WTC11 (cell line): ENCODE measurements at regions not wholly inside any gene's neighbourhood (a gene's known extent, or its start where the extent isn't known, plus 50 kb on each side); places are given as distances from the start of the nearest gene placed in this dataset.

Experiments used
- ATAC-seq: fragments of 200-7000 bp; cut with Tn5 transposase; 2 replicates; pipeline ENCODE4 v1.10.0; 2021; ENCODE audit warnings: mild to moderate bottlenecking, moderate library complexity
- CTCF ChIA-PET: fragments of 300-600 bp; sonication (Branson Sonifier 250); formaldehyde crosslinking; loops from one replicate; lab custom pipeline; 2021; ENCODE audit warnings: antibody characterized with exemption; lab: Charles Lee
- POLR2A ChIA-PET: fragments of 350-600 bp; sonication (Branson Sonifier 250); formaldehyde crosslinking; loops from one replicate; lab custom pipeline; 2021; ENCODE audit warnings: antibody characterized with exemption; lab: Charles Lee
- DNase-seq: peaks from one replicate; pipeline ENCODE4 v3.0.0; 2021; ENCODE audit warnings: low spot score
- H3K27ac Mint-ChIP-seq: 2 replicates; pipeline ENCODE4 v1.8.0; 2021; ENCODE audit warnings: mixed read lengths
- H3K27me3 Mint-ChIP-seq: 2 replicates; pipeline ENCODE4 v1.8.0; 2021; ENCODE audit warnings: low read depth, mild to moderate bottlenecking, moderate library complexity, mixed read lengths
- H3K36me3 Mint-ChIP-seq: 2 replicates; pipeline ENCODE4 v1.8.0; 2021; ENCODE audit warnings: mixed read lengths
- H3K4me1 Mint-ChIP-seq: 2 replicates; pipeline ENCODE4 v1.8.0; 2022; ENCODE audit warnings: mixed read lengths
- H3K4me3 Mint-ChIP-seq: 2 replicates; pipeline ENCODE4 v1.8.0; 2021; ENCODE audit warnings: mild to moderate bottlenecking, moderate library complexity, mixed read lengths
- H3K9me3 Mint-ChIP-seq: 2 replicates; pipeline ENCODE4 v1.8.0; 2021; ENCODE audit warnings: mixed read lengths
- ATF1 ChIP-seq: sonication (generic); formaldehyde crosslinking; IDR thresholded peaks from 2 replicates; pipeline ENCODE4 v1.8.1; 2023; ENCODE audit warnings: mild to moderate bottlenecking, moderate library complexity, missing genetic modification reagents
- CREB1 ChIP-seq: sonication (generic); formaldehyde crosslinking; IDR thresholded peaks from 2 replicates; pipeline ENCODE4 v1.8.0; 2023; ENCODE audit warnings: mild to moderate bottlenecking, missing genetic modification reagents
- CREM ChIP-seq: sonication (generic); formaldehyde crosslinking; IDR thresholded peaks from 2 replicates; pipeline ENCODE4 v1.8.1; 2022; ENCODE audit warnings: mild to moderate bottlenecking, missing genetic modification reagents, moderate library complexity
- ELF4 ChIP-seq: sonication (generic); formaldehyde crosslinking; IDR thresholded peaks from 2 replicates; pipeline ENCODE4 v1.8.1; 2022; ENCODE audit warnings: low read depth, mild to moderate bottlenecking, moderate library complexity, missing genetic modification reagents
- FOXK1 ChIP-seq: sonication (generic); formaldehyde crosslinking; IDR thresholded peaks from 2 replicates; pipeline ENCODE4 v1.8.0; 2022; ENCODE audit warnings: mild to moderate bottlenecking, moderate library complexity, missing genetic modification reagents
- FOXP1 ChIP-seq: sonication (generic); formaldehyde crosslinking; IDR thresholded peaks from 2 replicates; pipeline ENCODE4 v1.8.0; 2022; ENCODE audit warnings: missing genetic modification reagents, mild to moderate bottlenecking, moderate library complexity, borderline replicate concordance
- GABPB1 ChIP-seq: sonication (generic); formaldehyde crosslinking; IDR thresholded peaks from 2 replicates; pipeline ENCODE4 v1.8.1; 2023; ENCODE audit warnings: mild to moderate bottlenecking, missing genetic modification reagents
- IRF2 ChIP-seq: sonication (generic); formaldehyde crosslinking; IDR thresholded peaks from 2 replicates; pipeline ENCODE4 v1.8.0; 2022; ENCODE audit warnings: low read depth, missing genetic modification reagents, borderline replicate concordance
- KAT7 ChIP-seq: sonication (generic); formaldehyde crosslinking; IDR thresholded peaks from 2 replicates; pipeline ENCODE4 v1.8.1; 2023; ENCODE audit warnings: missing genetic modification reagents, mild to moderate bottlenecking, borderline replicate concordance
- MXD4 ChIP-seq: fragments of 250-450 bp; sonication (Bioruptor Pico); IDR thresholded peaks from 2 replicates; pipeline ENCODE4 v1.8.0; 2021; ENCODE audit warnings: mild to moderate bottlenecking, moderate library complexity, borderline replicate concordance
- NFATC4 ChIP-seq: fragments of 250-450 bp; sonication (Bioruptor Pico); IDR thresholded peaks from 2 replicates; pipeline ENCODE4 v1.9.0; 2021; ENCODE audit warnings: mild to moderate bottlenecking
- NFYB ChIP-seq: sonication (generic); formaldehyde crosslinking; conservative IDR thresholded peaks from 2 replicates; pipeline ENCODE4 v1.8.0; 2022; ENCODE audit warnings: low read depth, missing genetic modification reagents
- NR1H2 ChIP-seq: sonication (generic); formaldehyde crosslinking; IDR thresholded peaks from 2 replicates; pipeline ENCODE4 v1.9.0; 2021; ENCODE audit warnings: mild to moderate bottlenecking, moderate library complexity, missing genetic modification reagents
- SMAD4 ChIP-seq: sonication (generic); formaldehyde crosslinking; IDR thresholded peaks from 2 replicates; pipeline ENCODE4 v1.8.0; 2022; ENCODE audit warnings: mild to moderate bottlenecking, missing genetic modification reagents
- SOX15 ChIP-seq: fragments of 250-450 bp; sonication (Bioruptor Pico); IDR thresholded peaks from 2 replicates; pipeline ENCODE4 v1.9.0; 2021; ENCODE audit warnings: mild to moderate bottlenecking
- SP1 ChIP-seq: sonication (generic); formaldehyde crosslinking; conservative IDR thresholded peaks from 2 replicates; pipeline ENCODE4 v1.8.1; 2022; ENCODE audit warnings: missing genetic modification reagents
- TEAD4 ChIP-seq: sonication (generic); formaldehyde crosslinking; IDR thresholded peaks from 2 replicates; pipeline ENCODE4 v1.8.0; 2022; ENCODE audit warnings: mild to moderate bottlenecking, missing genetic modification reagents
- ZNF121 ChIP-seq: sonication (generic); formaldehyde crosslinking; IDR thresholded peaks from 2 replicates; pipeline ENCODE4 v1.8.0; 2023; ENCODE audit warnings: missing genetic modification reagents
- ZNF416 ChIP-seq: fragments of 250-450 bp; sonication (Bioruptor Pico); IDR thresholded peaks from 2 replicates; pipeline ENCODE4 v1.9.0; 2021; ENCODE audit warnings: mild to moderate bottlenecking, inconsistent platforms
- ZNF671 ChIP-seq: fragments of 250-450 bp; sonication (Bioruptor Pico); IDR thresholded peaks from 2 replicates; pipeline ENCODE4 v1.8.0; 2021; ENCODE audit warnings: mild to moderate bottlenecking
- TF ChIP-seq, protein P1 (sequence below): sonication (generic); formaldehyde crosslinking; IDR thresholded peaks from 2 replicates; pipeline ENCODE4 v1.8.1; 2022; ENCODE audit warnings: low read depth, missing genetic modification reagents, borderline replicate concordance
- TF ChIP-seq, protein P2 (sequence below): sonication (generic); formaldehyde crosslinking; IDR thresholded peaks from 2 replicates; pipeline ENCODE4 v1.8.1; 2023; ENCODE audit warnings: mild to moderate bottlenecking, missing genetic modification reagents, borderline replicate concordance
- TF ChIP-seq, protein P3 (sequence below): sonication (generic); formaldehyde crosslinking; IDR thresholded peaks from 2 replicates; pipeline ENCODE4 v1.8.0; 2022; ENCODE audit warnings: mild to moderate bottlenecking, missing genetic modification reagents
- TF ChIP-seq, protein P4 (sequence below): fragments of 250-450 bp; sonication (Bioruptor Pico); IDR thresholded peaks from 2 replicates; pipeline ENCODE4 v1.9.0; 2021; ENCODE audit warnings: mild to moderate bottlenecking
- TF ChIP-seq, protein P5 (sequence below): sonication (generic); formaldehyde crosslinking; IDR thresholded peaks from 2 replicates; pipeline ENCODE4 v1.8.0; 2023; ENCODE audit warnings: mild to moderate bottlenecking, missing genetic modification reagents

DNA sequence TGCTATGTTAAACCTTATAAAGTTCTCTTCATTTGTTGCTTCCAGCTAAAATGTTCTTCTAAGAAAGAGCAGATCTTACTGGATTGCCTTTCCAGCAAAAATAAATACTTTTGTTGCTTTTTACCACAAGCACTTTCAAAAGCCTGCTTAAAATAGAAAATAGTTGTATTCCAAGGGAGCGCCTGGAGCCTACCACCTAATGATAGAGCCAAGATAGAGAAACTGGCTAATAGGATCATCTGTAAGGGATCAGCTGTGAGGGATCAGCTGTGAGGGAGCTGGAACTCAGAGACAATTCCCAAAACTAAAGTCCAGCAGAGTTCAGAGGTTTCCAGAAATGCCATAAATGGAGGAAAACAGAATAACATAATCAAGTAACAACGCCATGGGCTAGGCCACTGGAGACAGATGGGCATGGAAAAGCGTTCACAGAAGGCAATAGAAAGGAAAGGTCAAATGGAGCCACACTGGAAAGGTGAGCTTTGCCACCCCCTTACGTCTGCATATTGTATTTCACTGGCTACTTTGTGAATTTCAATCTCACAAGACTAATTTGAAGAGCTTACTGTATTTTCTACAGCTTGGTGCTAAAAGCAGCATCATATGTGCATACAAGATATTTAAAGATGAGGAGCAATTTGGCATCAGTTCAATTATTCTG lies 140.6 kb upstream of the TLE4 start (continued):
- no peak for TF ChIP-seq ZNF416 (CRISPR knock-in tag)
- no peak for TF ChIP-seq FOXK1 (CRISPR knock-in tag)

DNA sequence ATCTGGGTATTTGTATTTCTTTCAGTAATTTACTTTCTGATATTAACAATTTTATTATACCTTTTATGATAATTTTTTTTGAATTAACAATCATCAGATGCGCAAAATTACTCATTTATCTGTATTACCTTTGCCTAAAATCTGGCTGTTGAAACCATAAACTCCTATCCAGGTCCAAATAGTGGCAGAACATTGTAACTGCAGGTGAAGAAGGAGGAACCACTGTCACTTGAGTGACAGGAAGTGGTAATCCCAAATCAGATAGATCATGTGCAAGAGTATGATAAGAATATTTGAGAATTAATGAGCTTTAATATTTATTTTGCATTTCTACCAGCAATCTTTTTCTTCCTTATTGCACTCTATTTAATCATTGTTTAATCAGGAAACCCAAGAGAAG lies 139.3 kb upstream of the TLE4 start:
- TF ChIP-seq MXD4 (CRISPR knock-in tag) (no peak), NR1H2 (CRISPR knock-in tag) (no peak), KAT7 (CRISPR knock-in tag) (no peak), ZNF121 (CRISPR knock-in tag) (no peak), ATF1 (no peak), ZNF671 (CRISPR knock-in tag) (no peak), SOX15 (CRISPR knock-in tag) (no peak), CREM (CRISPR knock-in tag) (no peak), CREB1 (CRISPR knock-in tag) (no peak), FOXP1 (CRISPR knock-in tag) (no peak), NFATC4 (no peak), GABPB1 (CRISPR knock-in tag) (no peak)
- TF ChIP-seq, protein P1, sequence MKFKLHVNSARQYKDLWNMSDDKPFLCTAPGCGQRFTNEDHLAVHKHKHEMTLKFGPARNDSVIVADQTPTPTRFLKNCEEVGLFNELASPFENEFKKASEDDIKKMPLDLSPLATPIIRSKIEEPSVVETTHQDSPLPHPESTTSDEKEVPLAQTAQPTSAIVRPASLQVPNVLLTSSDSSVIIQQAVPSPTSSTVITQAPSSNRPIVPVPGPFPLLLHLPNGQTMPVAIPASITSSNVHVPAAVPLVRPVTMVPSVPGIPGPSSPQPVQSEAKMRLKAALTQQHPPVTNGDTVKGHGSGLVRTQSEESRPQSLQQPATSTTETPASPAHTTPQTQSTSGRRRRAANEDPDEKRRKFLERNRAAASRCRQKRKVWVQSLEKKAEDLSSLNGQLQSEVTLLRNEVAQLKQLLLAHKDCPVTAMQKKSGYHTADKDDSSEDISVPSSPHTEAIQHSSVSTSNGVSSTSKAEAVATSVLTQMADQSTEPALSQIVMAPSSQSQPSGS (CRISPR knock-in tag), result no peak
- TF ChIP-seq, protein P2, sequence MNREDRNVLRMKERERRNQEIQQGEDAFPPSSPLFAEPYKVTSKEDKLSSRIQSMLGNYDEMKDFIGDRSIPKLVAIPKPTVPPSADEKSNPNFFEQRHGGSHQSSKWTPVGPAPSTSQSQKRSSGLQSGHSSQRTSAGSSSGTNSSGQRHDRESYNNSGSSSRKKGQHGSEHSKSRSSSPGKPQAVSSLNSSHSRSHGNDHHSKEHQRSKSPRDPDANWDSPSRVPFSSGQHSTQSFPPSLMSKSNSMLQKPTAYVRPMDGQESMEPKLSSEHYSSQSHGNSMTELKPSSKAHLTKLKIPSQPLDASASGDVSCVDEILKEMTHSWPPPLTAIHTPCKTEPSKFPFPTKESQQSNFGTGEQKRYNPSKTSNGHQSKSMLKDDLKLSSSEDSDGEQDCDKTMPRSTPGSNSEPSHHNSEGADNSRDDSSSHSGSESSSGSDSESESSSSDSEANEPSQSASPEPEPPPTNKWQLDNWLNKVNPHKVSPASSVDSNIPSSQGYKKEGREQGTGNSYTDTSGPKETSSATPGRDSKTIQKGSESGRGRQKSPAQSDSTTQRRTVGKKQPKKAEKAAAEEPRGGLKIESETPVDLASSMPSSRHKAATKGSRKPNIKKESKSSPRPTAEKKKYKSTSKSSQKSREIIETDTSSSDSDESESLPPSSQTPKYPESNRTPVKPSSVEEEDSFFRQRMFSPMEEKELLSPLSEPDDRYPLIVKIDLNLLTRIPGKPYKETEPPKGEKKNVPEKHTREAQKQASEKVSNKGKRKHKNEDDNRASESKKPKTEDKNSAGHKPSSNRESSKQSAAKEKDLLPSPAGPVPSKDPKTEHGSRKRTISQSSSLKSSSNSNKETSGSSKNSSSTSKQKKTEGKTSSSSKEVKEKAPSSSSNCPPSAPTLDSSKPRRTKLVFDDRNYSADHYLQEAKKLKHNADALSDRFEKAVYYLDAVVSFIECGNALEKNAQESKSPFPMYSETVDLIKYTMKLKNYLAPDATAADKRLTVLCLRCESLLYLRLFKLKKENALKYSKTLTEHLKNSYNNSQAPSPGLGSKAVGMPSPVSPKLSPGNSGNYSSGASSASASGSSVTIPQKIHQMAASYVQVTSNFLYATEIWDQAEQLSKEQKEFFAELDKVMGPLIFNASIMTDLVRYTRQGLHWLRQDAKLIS (CRISPR knock-in tag), result no peak
- TF ChIP-seq, protein P3, sequence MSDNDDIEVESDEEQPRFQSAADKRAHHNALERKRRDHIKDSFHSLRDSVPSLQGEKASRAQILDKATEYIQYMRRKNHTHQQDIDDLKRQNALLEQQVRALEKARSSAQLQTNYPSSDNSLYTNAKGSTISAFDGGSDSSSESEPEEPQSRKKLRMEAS (CRISPR knock-in tag), result no peak
- H3K4me1 Mint-ChIP-seq, result no peaks in the 10 kb centered on the region
- no peak overlapping the region for H3K27ac Mint-ChIP-seq
- DNase-seq, result no peak
- CTCF ChIA-PET, result interaction anchor here (1.0 to 2.0 kb wide), 4 partner anchors 21 to 216 kb away, joined by 3 to 9 read pairs (median 4); no protein-coding TSS in a partner anchor
- ATAC-seq, result peak; percentile 62
- H3K9me3 Mint-ChIP-seq, result no peaks in the 10 kb centered on the region
- no peak overlapping the region for H3K4me3 Mint-ChIP-seq
- H3K27me3 Mint-ChIP-seq, result peaks cover 25% of the 10 kb centered on the region
- H3K36me3 Mint-ChIP-seq, result no peaks in the 10 kb centered on the region
- POLR2A ChIA-PET, result no interaction called here

DNA sequence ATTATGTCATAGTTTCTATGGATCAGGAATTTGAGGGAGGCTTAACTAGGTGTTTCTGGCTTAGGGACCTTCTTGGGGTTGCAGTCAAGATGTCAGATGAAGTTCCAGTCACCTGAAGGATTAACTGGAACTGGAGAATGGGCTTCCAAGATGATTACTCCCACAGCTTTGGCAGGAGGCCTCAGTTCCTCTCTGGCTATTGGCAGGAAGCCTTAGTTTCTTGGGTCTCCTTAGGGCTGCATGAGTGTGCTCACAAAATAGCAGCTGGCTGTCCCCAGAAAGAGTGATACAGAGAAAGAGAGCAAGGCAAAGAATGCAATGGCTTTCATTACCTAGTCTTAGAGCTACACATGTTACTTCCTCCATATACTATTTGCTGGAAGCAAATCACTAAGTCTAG lies 138.1 kb upstream of the TLE4 start:
- H3K36me3 Mint-ChIP-seq, result no peaks in the 10 kb centered on the region
- DNase-seq (no peak), ATAC-seq (no peak)
- CTCF ChIA-PET, result no interaction called here
- POLR2A ChIA-PET, result no interaction called here
- H3K27me3 Mint-ChIP-seq, result peaks cover 37% of the 10 kb centered on the region
- H3K4me1 Mint-ChIP-seq, result 0 out of 2 replicates have a peak, but pooled peaks cover 1% of the 10 kb centered on the region
- no peak overlapping the region for H3K4me3 Mint-ChIP-seq
- no peaks in the 10 kb centered on the region for H3K9me3 Mint-ChIP-seq
- no peak overlapping the region for H3K27ac Mint-ChIP-seq
- TF ChIP-seq NFYB (CRISPR knock-in tag) (no peak), IRF2 (CRISPR knock-in tag) (no peak), ELF4 (no peak), TEAD4 (CRISPR knock-in tag) (no peak), NFATC4 (no peak), SP1 (CRISPR knock-in tag) (no peak), SMAD4 (CRISPR knock-in tag) (no peak)
- TF ChIP-seq, protein P4, sequence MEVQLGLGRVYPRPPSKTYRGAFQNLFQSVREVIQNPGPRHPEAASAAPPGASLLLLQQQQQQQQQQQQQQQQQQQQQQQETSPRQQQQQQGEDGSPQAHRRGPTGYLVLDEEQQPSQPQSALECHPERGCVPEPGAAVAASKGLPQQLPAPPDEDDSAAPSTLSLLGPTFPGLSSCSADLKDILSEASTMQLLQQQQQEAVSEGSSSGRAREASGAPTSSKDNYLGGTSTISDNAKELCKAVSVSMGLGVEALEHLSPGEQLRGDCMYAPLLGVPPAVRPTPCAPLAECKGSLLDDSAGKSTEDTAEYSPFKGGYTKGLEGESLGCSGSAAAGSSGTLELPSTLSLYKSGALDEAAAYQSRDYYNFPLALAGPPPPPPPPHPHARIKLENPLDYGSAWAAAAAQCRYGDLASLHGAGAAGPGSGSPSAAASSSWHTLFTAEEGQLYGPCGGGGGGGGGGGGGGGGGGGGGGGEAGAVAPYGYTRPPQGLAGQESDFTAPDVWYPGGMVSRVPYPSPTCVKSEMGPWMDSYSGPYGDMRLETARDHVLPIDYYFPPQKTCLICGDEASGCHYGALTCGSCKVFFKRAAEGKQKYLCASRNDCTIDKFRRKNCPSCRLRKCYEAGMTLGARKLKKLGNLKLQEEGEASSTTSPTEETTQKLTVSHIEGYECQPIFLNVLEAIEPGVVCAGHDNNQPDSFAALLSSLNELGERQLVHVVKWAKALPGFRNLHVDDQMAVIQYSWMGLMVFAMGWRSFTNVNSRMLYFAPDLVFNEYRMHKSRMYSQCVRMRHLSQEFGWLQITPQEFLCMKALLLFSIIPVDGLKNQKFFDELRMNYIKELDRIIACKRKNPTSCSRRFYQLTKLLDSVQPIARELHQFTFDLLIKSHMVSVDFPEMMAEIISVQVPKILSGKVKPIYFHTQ (CRISPR knock-in tag), result no peak
- TF ChIP-seq, protein P5, sequence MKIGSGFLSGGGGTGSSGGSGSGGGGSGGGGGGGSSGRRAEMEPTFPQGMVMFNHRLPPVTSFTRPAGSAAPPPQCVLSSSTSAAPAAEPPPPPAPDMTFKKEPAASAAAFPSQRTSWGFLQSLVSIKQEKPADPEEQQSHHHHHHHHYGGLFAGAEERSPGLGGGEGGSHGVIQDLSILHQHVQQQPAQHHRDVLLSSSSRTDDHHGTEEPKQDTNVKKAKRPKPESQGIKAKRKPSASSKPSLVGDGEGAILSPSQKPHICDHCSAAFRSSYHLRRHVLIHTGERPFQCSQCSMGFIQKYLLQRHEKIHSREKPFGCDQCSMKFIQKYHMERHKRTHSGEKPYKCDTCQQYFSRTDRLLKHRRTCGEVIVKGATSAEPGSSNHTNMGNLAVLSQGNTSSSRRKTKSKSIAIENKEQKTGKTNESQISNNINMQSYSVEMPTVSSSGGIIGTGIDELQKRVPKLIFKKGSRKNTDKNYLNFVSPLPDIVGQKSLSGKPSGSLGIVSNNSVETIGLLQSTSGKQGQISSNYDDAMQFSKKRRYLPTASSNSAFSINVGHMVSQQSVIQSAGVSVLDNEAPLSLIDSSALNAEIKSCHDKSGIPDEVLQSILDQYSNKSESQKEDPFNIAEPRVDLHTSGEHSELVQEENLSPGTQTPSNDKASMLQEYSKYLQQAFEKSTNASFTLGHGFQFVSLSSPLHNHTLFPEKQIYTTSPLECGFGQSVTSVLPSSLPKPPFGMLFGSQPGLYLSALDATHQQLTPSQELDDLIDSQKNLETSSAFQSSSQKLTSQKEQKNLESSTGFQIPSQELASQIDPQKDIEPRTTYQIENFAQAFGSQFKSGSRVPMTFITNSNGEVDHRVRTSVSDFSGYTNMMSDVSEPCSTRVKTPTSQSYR (CRISPR knock-in tag), result no peak
